HCT116 (cell line): ENCODE measurements at regions not wholly inside any gene's neighbourhood (a gene's known extent, or its start where the extent isn't known, plus 50 kb on each side); places are given as distances from the start of the nearest gene placed in this dataset.

Experiments used
- ATAC-seq: fragments of 200-7000 bp; cut with Tn5 transposase; 2 replicates; pipeline ENCODE4 v1.9.1; 2020; ENCODE audit warnings: mild to moderate bottlenecking, moderate library complexity
- BruUV-seq: library from RNA; stranded (reverse); fragments of 400-500 nt; replicated peaks from 2 replicates; lab custom pipeline; 2021; lab: Mats Ljungman, UMichigan
- CTCF ChIA-PET: fragments of 300-600 bp; sonication (Branson Sonifier 250); formaldehyde crosslinking; loops from one replicate; lab custom pipeline; 2021; ENCODE audit warnings: antibody characterized with exemption; lab: Charles Lee
- POLR2A ChIA-PET: fragments of 300-600, 350-600 bp; sonication (Branson Sonifier 250); formaldehyde crosslinking; loops from one replicate; lab custom pipeline; 2021; ENCODE audit warnings: antibody characterized with exemption; lab: Charles Lee
- RAD21 ChIA-PET, 2 experiments: fragments of 300-600 bp; sonication (Branson Sonifier 250); formaldehyde crosslinking; loops; one replicate each; lab custom pipeline; 2023; ENCODE audit warnings: low total read pairs in 2 of 2; ENCODE audit not compliant: uncharacterized antibody in 2 of 2, unreplicated experiment in 2 of 2, low non-redundant PET in 1 of 2; lab: Charles Lee
- DNase-seq: peaks from one replicate; pipeline ENCODE4 v3.0.0-alpha.2; 2010; ENCODE audit warnings: low read depth, low spot score
- H2AFZ ChIP-seq: fragments of 200-600 bp; shearing (Covaris generic), sonication (generic); 2 replicates; pipeline ENCODE4 v1.6.1; 2017; ENCODE audit warnings: low read depth, mixed run types, mixed read lengths, antibody characterized with exemption, low read length; ENCODE audit not compliant: poor library complexity, severe bottlenecking
- H3K27ac ChIP-seq: 2 replicates; pipeline ENCODE4 v1.5.1; 2012; ENCODE audit warnings: low read depth, low read length
- H3K27me3 ChIP-seq: fragments of 200-600 bp; sonication (generic); 2 replicates; pipeline ENCODE4 v1.6.1; 2016; ENCODE audit warnings: mixed run types, low read length, mixed read lengths; ENCODE audit not compliant: insufficient read depth
- H3K36me3 ChIP-seq, 2 experiments: fragments of 200-500 bp in 1 of 2; fragments of 200-600 bp in 1 of 2; sonication (Bioruptor generic) in 1 of 2; sonication (generic) in 1 of 2; 2 replicates each; pipeline versions ENCODE4 v1.5.1 to v1.6.1; 2014 to 2016; ENCODE audit warnings: low read length in 2 of 2, inconsistent platforms in 1 of 2, mixed read lengths in 1 of 2, mixed run types in 1 of 2; ENCODE audit not compliant: insufficient read depth in 2 of 2, control insufficient read depth in 1 of 2
- H3K4me1 ChIP-seq, 2 experiments: fragments of 200-600 bp in 1 of 2; sonication (generic) in 1 of 2; 2 replicates each; pipeline versions ENCODE4 v1.5.1 to v1.6.1; 2012 to 2017; ENCODE audit warnings: low read length in 2 of 2, inconsistent platforms in 1 of 2, mild to moderate bottlenecking in 1 of 2, mixed read lengths in 1 of 2, mixed run types in 1 of 2, moderate library complexity in 1 of 2; ENCODE audit not compliant: insufficient read depth in 2 of 2, control insufficient read depth in 1 of 2
- H3K4me2 ChIP-seq: fragments of 200-600 bp; sonication (generic); 2 replicates; pipeline ENCODE4 v1.6.1; 2017; ENCODE audit warnings: mixed run types, low read length, mixed read lengths
- H3K4me3 ChIP-seq, 2 experiments: fragments of 200-600 bp in 1 of 2; sonication (generic) in 1 of 2; replicated peaks in 1 of 2; 2 replicates each; pipeline ENCODE4 v1.5.1; 2011 to 2016; ENCODE audit warnings: low read length in 2 of 2, control low read depth in 1 of 2, low read depth in 1 of 2, mild to moderate bottlenecking in 1 of 2, mixed read lengths in 1 of 2, mixed run types in 1 of 2
- H3K79me2 ChIP-seq: fragments of 200-600 bp; sonication (generic); 2 replicates; pipeline ENCODE4 v1.6.1; 2017; ENCODE audit warnings: mild to moderate bottlenecking, mixed run types, low read length, moderate library complexity, mixed read lengths; ENCODE audit not compliant: insufficient read depth
- H3K9ac ChIP-seq: fragments of 200-600 bp; sonication (generic); 2 replicates; pipeline ENCODE4 v1.6.1; 2016; ENCODE audit warnings: low read length, mixed read lengths
- H3K9me2 ChIP-seq: fragments of 200-600 bp; sonication (generic), shearing (Covaris generic); 2 replicates; pipeline ENCODE4 v1.6.1; 2017; ENCODE audit warnings: mixed run types, mild to moderate bottlenecking, moderate library complexity; ENCODE audit not compliant: insufficient read depth
- H3K9me3 ChIP-seq, 2 experiments: fragments of 200-500 bp in 1 of 2; fragments of 200-600 bp in 1 of 2; sonication (Bioruptor generic) in 1 of 2; sonication (generic) in 1 of 2; 2 replicates each; pipeline ENCODE4 v1.6.1; 2014 to 2017; ENCODE audit warnings: low read length in 2 of 2, mixed read lengths in 2 of 2, inconsistent platforms in 1 of 2, low read depth in 1 of 2, mild to moderate bottlenecking in 1 of 2, mixed run types in 1 of 2, moderate library complexity in 1 of 2; ENCODE audit not compliant: control insufficient read depth in 1 of 2, insufficient read depth in 1 of 2
- H4K20me1 ChIP-seq: fragments of 200-600 bp; sonication (generic), shearing (Covaris generic); 2 replicates; pipeline ENCODE4 v1.6.1; 2017; ENCODE audit warnings: mixed run types, mild to moderate bottlenecking, moderate library complexity; ENCODE audit not compliant: insufficient read depth
- CBX3 ChIP-seq: IDR thresholded peaks from 2 replicates; pipeline ENCODE4 v1.6.1; 2012; ENCODE audit warnings: low read depth
- CEBPB ChIP-seq: IDR thresholded peaks from 2 replicates; pipeline ENCODE4 v1.6.1; 2012; ENCODE audit warnings: low read depth
- EGR1 ChIP-seq: IDR thresholded peaks from 2 replicates; pipeline ENCODE4 v1.6.1; 2012; ENCODE audit warnings: low read depth
- FOSL1 ChIP-seq: IDR thresholded peaks from 2 replicates; pipeline ENCODE4 v1.6.1; 2012; ENCODE audit warnings: low read depth
- POLR2A ChIP-seq: IDR thresholded peaks from 2 replicates; pipeline ENCODE4 v1.7.0; 2011; ENCODE audit warnings: borderline replicate concordance; ENCODE audit not compliant: insufficient read depth, insufficient read length; ENCODE audit errors: extremely low read depth
- POLR2AphosphoS5 ChIP-seq: IDR thresholded peaks from 2 replicates; pipeline ENCODE4 v1.6.1; 2011; ENCODE audit warnings: mild to moderate bottlenecking, low read depth, low read length, moderate library complexity
- RAD21 ChIP-seq: IDR thresholded peaks from 2 replicates; pipeline ENCODE4 v1.6.1; 2012; ENCODE audit warnings: low read depth, mild to moderate bottlenecking
- YY1 ChIP-seq: IDR thresholded peaks from 2 replicates; pipeline ENCODE4 v1.6.1; 2011; ENCODE audit warnings: low read length, low read depth, moderate library complexity, mild to moderate bottlenecking; ENCODE audit not compliant: insufficient replicate concordance; ENCODE audit errors: extremely low read depth
- ZFX ChIP-seq: fragments of 450-650 bp; IDR thresholded peaks from 2 replicates; pipeline ENCODE4 v1.6.1; 2017
- intact Hi-C: fragments of 100-400 bp; cut with micrococcal nuclease; formaldehyde crosslinking; loops from 2 replicates; pipeline ENCODE4 v1.10.0; 2022
- TF ChIP-seq, protein P1 (sequence below): IDR thresholded peaks from 2 replicates; pipeline ENCODE4 v1.6.1; 2011; ENCODE audit warnings: mild to moderate bottlenecking, low read length, moderate library complexity; ENCODE audit not compliant: insufficient replicate concordance; ENCODE audit errors: extremely low read depth
- TF ChIP-seq, protein P2 (sequence below): IDR thresholded peaks from 2 replicates; pipeline ENCODE4 v1.6.1; 2012; ENCODE audit warnings: low read depth

DNA sequence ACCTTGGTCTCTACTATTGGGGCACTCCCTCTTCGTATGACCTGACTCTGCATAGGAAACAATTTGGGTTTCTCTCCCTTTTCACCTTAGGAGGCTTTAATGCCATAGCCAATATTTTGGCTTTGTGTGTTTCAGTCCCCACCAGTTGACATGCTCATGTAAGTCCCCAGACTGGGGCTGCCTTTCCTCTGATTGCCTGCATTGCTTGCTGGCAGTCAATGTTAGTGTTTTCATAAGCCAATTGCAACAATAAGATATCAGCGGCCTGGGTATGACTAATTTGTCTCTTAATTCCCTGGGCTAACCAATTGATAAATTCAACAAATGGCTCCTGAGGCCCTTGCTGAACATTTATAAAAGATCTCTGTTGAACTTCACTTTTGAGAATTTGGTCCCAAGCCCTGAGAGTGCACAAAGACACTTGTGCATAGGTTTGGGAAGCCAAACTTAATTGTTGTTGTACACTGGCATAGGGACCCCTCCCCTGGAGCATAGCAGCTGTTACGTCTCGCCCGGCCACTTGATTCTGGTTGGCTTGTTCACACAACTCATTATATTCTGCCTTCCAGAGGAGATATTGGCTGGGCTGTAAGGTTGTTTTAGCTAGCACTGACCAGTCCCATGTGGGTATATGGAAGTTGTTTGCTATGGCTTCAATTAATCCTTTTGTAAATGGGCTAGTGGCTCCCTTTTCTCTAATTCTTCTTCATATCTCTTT, 206.2 kb downstream of the PABPC4L start:
- BruUV-seq, result no TSS peak
- no peak for DNase-seq
- ATAC-seq, result no peak
- no peak overlapping the region for H3K27ac ChIP-seq
- H4K20me1 ChIP-seq, result no peaks in the 10 kb centered on the region
- H3K36me3 ChIP-seq, result no peaks in the 10 kb centered on the region
- H3K9ac ChIP-seq, result no peak overlapping the region
- no peaks in the 10 kb centered on the region for H3K79me2 ChIP-seq
- no peaks in the 10 kb centered on the region for H3K9me3 ChIP-seq
- no peak overlapping the region for H3K4me3 ChIP-seq
- RAD21 ChIA-PET, result no interaction called here
- POLR2A ChIA-PET, result no interaction called here
- no peak overlapping the region for H2AFZ ChIP-seq
- H3K9me2 ChIP-seq, result no peaks in the 10 kb centered on the region
- no peak overlapping the region for H3K4me2 ChIP-seq
- intact Hi-C loops, result no loop called here
- no peaks in the 10 kb centered on the region for H3K27me3 ChIP-seq
- H3K4me1 ChIP-seq, result no peaks in the 10 kb centered on the region
- TF ChIP-seq CBX3, result no peak
- CTCF ChIA-PET, result no interaction called here

DNA sequence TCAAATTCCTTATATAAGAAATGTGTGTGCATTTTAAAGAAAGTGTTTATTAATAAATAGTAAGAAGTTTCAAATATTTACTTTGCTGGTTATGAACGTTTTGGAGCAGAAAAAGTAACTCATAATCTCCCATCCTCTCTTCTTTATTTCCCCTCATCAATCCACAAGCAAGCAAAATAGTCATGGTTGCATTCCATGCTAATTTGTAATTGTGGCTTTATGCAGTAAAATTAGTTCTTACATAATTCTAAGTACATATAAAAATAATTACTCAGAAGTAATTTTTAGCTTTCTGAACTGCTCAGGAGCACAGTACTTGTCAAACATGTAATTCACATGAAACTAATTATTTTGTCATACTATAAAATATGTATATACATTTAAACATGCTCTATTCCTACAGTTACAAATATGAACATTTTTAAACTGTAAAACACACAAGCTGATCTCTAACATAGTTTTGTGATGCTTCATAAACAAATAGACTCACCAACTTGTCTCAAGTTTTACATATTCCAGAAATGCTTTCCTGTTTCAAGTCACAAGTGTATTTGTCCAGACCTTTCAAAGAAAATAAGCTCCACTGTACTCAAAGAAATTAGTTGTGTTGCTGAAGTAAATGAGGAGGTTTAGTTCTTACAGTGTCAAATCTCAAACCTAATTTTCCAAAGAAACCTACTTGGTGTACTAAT, 218.9 kb downstream of the PABPC4L start:
- intact Hi-C loops, result no loop called here
- Histone ChIP-seq H3K4me3 (no peak overlapping the region), H3K9me3 (no peaks in the 10 kb centered on the region), H3K79me2 (no peaks in the 10 kb centered on the region), H3K4me2 (no peak overlapping the region), H4K20me1 (no peaks in the 10 kb centered on the region), H3K27ac (no peak overlapping the region), H3K4me1 (no peaks in the 10 kb centered on the region), H3K9ac (no peak overlapping the region), H3K9me2 (no peaks in the 10 kb centered on the region), H2AFZ (no peak overlapping the region), H3K36me3 (no peaks in the 10 kb centered on the region), H3K27me3 (no peaks in the 10 kb centered on the region)
- POLR2A ChIA-PET, result no interaction called here
- CTCF ChIA-PET, result no interaction called here
- DNase-seq (no peak), ATAC-seq (no peak)
- BruUV-seq, result no TSS peak
- TF ChIP-seq, protein P1, sequence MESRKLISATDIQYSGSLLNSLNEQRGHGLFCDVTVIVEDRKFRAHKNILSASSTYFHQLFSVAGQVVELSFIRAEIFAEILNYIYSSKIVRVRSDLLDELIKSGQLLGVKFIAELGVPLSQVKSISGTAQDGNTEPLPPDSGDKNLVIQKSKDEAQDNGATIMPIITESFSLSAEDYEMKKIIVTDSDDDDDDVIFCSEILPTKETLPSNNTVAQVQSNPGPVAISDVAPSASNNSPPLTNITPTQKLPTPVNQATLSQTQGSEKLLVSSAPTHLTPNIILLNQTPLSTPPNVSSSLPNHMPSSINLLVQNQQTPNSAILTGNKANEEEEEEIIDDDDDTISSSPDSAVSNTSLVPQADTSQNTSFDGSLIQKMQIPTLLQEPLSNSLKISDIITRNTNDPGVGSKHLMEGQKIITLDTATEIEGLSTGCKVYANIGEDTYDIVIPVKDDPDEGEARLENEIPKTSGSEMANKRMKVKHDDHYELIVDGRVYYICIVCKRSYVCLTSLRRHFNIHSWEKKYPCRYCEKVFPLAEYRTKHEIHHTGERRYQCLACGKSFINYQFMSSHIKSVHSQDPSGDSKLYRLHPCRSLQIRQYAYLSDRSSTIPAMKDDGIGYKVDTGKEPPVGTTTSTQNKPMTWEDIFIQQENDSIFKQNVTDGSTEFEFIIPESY, result no peak
- TF ChIP-seq CEBPB (no peak), ZFX (no peak), POLR2A (no peak), RAD21 (no peak), CBX3 (no peak), FOSL1 (no peak), YY1 (no peak), EGR1 (no peak), POLR2AphosphoS5 (no peak)
- TF ChIP-seq, protein P2, sequence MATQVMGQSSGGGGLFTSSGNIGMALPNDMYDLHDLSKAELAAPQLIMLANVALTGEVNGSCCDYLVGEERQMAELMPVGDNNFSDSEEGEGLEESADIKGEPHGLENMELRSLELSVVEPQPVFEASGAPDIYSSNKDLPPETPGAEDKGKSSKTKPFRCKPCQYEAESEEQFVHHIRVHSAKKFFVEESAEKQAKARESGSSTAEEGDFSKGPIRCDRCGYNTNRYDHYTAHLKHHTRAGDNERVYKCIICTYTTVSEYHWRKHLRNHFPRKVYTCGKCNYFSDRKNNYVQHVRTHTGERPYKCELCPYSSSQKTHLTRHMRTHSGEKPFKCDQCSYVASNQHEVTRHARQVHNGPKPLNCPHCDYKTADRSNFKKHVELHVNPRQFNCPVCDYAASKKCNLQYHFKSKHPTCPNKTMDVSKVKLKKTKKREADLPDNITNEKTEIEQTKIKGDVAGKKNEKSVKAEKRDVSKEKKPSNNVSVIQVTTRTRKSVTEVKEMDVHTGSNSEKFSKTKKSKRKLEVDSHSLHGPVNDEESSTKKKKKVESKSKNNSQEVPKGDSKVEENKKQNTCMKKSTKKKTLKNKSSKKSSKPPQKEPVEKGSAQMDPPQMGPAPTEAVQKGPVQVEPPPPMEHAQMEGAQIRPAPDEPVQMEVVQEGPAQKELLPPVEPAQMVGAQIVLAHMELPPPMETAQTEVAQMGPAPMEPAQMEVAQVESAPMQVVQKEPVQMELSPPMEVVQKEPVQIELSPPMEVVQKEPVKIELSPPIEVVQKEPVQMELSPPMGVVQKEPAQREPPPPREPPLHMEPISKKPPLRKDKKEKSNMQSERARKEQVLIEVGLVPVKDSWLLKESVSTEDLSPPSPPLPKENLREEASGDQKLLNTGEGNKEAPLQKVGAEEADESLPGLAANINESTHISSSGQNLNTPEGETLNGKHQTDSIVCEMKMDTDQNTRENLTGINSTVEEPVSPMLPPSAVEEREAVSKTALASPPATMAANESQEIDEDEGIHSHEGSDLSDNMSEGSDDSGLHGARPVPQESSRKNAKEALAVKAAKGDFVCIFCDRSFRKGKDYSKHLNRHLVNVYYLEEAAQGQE, result no peak
- RAD21 ChIA-PET, result no interaction called here
